Left ventricle myocardium inferior (tissue), 1 donor: ENCODE measurements at regions not wholly inside any gene's neighbourhood (a gene's known extent, or its start where the extent isn't known, plus 50 kb on each side); places are given as distances from the start of the nearest gene placed in this dataset.

Experiments used
- DNase-seq: peaks from one replicate; pipeline ENCODE4 v3.0.0-alpha.2; 2020
- H3K27ac ChIP-seq: fragments of 200-600 bp; replicated peaks from 2 replicates; pipeline ENCODE4 v1.8.0; 2021
- H3K27me3 ChIP-seq: fragments of 200-600 bp; 2 replicates; pipeline ENCODE4 v1.8.0; 2021; ENCODE audit warnings: low read depth
- H3K36me3 ChIP-seq: fragments of 200-600 bp; 2 replicates; pipeline ENCODE4 v1.8.0; 2021
- H3K4me1 ChIP-seq: fragments of 200-600 bp; 2 replicates; pipeline ENCODE4 v1.8.0; 2021
- H3K4me3 ChIP-seq: fragments of 200-600 bp; 2 replicates; pipeline ENCODE4 v1.8.0; 2021; ENCODE audit warnings: mild to moderate bottlenecking, moderate library complexity
- H3K9me3 ChIP-seq: fragments of 200-600 bp; replicated peaks from 2 replicates; pipeline ENCODE4 v1.8.0; 2021
- CTCF ChIP-seq: fragments of 200-600 bp; IDR thresholded peaks from 2 replicates; pipeline ENCODE4 v1.8.0; 2021; ENCODE audit warnings: antibody characterized with exemption, mild to moderate bottlenecking, borderline replicate concordance
- intact Hi-C: fragments of 100-400 bp; cut with micrococcal nuclease; formaldehyde crosslinking; loops from one replicate; pipeline ENCODE4 v1.11.0; 2022
- donor health status: DM: no; HTN: yes; CAD: no; lungs with severe emphysema.

GRCh38 chr10:29150010-29150409, 138.9 kb upstream of the LYZL1 start:
- Histone ChIP-seq H3K4me1 (peaks cover 19% of the 10 kb centered on the region), H3K36me3 (no peaks in the 10 kb centered on the region), H3K27me3 (no peaks in the 10 kb centered on the region), H3K27ac (peak overlapping the region; percentile 52), H3K9me3 (no peaks in the 10 kb centered on the region), H3K4me3 (no peak overlapping the region)
- peak; percentile 36 for DNase-seq
- intact Hi-C loops: no loop called here
- no peak for TF ChIP-seq CTCF

- TF ChIP-seq CTCF: no peak
- H3K4me3 ChIP-seq: no peak overlapping the region
- no peaks in the 10 kb centered on the region for H3K9me3 ChIP-seq
- no peaks in the 10 kb centered on the region for H3K27me3 ChIP-seq
- no peak for DNase-seq
- no peak overlapping the region for H3K27ac ChIP-seq
- intact Hi-C loops: no loop called here
- H3K4me1 ChIP-seq: peaks cover 19% of the 10 kb centered on the region
- H3K36me3 ChIP-seq: no peaks in the 10 kb centered on the region
Observed at GRCh38 chr10:29151005-29151404, 137.9 kb upstream of the LYZL1 start.

- H3K4me3 ChIP-seq: no peak overlapping the region
- H3K4me1 ChIP-seq: no peaks in the 10 kb centered on the region
- H3K9me3 ChIP-seq: no peaks in the 10 kb centered on the region
- no peaks in the 10 kb centered on the region for H3K36me3 ChIP-seq
- intact Hi-C loops: no loop called here
- H3K27me3 ChIP-seq: no peaks in the 10 kb centered on the region
- DNase-seq: no peak
- no peak for TF ChIP-seq CTCF
- H3K27ac ChIP-seq: no peak overlapping the region
Observed at GRCh38 chr10:29157321-29157720, 131.5 kb upstream of the LYZL1 start.

GRCh38 chr10:29158066-29158465, 130.8 kb upstream of the LYZL1 start:
- no peak overlapping the region for H3K4me3 ChIP-seq
- TF ChIP-seq CTCF: no peak
- no peaks in the 10 kb centered on the region for H3K36me3 ChIP-seq
- H3K9me3 ChIP-seq: no peaks in the 10 kb centered on the region
- DNase-seq: no peak
- H3K27me3 ChIP-seq: no peaks in the 10 kb centered on the region
- no peaks in the 10 kb centered on the region for H3K4me1 ChIP-seq
- H3K27ac ChIP-seq: no peak overlapping the region
- intact Hi-C loops: no loop called here

GRCh38 chr10:29160150-29160617, 128.7 kb upstream of the LYZL1 start:
- Histone ChIP-seq H3K4me1 (no peaks in the 10 kb centered on the region), H3K27ac (no peak overlapping the region), H3K36me3 (no peaks in the 10 kb centered on the region), H3K27me3 (no peaks in the 10 kb centered on the region), H3K4me3 (no peak overlapping the region), H3K9me3 (peaks cover 8% of the 10 kb centered on the region)
- intact Hi-C loops: no loop called here
- no peak for DNase-seq
- no peak for TF ChIP-seq CTCF

GRCh38 chr10:29163746-29164145, 125.1 kb upstream of the LYZL1 start:
- Histone ChIP-seq H3K4me1 (no peaks in the 10 kb centered on the region), H3K9me3 (peaks cover 33% of the 10 kb centered on the region), H3K27ac (no peak overlapping the region), H3K4me3 (no peak overlapping the region), H3K36me3 (no peaks in the 10 kb centered on the region), H3K27me3 (no peaks in the 10 kb centered on the region)
- intact Hi-C loops: no loop called here
- no peak for DNase-seq
- TF ChIP-seq CTCF: no peak
